ENCODE measurements at regions not wholly inside any gene's neighbourhood (a gene's known extent, or its start where the extent isn't known, plus 50 kb on each side); places are given as distances from the start of the nearest gene placed in this dataset.
A peak's percentile ranks its signal among the peaks of the same experiment; 100 is the strongest.

GRCh38 chr10:114876169-114876568 is 54.6 kb downstream of the FHIP2A start:
- Histone ChIP-seq H3K4me3 (ENCODE audit: low read depth in 2 of 2, low read length in 2 of 2) (no peak overlapping the region), H3K9me3 (ENCODE audit: control insufficient read depth, insufficient read depth, low read depth, low read length) (no peaks in the 10 kb centered on the region), H3K36me3 (ENCODE audit: control insufficient read depth, insufficient read depth, low read length) (no peaks in the 10 kb centered on the region), H3K27me3 (ENCODE audit: control insufficient read depth, insufficient read depth, low read length) (no peaks in the 10 kb centered on the region), H3K27ac (ENCODE audit: low read length) (no peak overlapping the region), H3K4me1 (ENCODE audit: control insufficient read depth, insufficient read depth, low read length) (peaks cover 8% of the 10 kb centered on the region)
- ATAC-seq (peak; percentile 62), DNase-seq (ENCODE audit: low read depth, low spot score) (no peak)
- ChIA-PET CTCF (interaction anchor here (0.6 to 4.2 kb wide), 4 partner anchors 62 to 254 kb away, joined by 3 to 26 read pairs (median 4); partner anchors contain the start of gene TRUB1), POLR2A (no interaction called here)
- in situ Hi-C loops (cut with HindIII; ENCODE audit: low pct_unique_long_range_greater_than_20kb, low sequenced_read_pairs) (no loop called here), intact Hi-C loops (cut with micrococcal nuclease; ENCODE audit: unreplicated experiment) (no loop called here)
- TF ChIP-seq SIN3A (IDR thresholded peaks at IDR 0.05; ENCODE audit: borderline replicate concordance, insufficient read depth, low read depth, low read length): no peak
- no peak for TF ChIP-seq POLR2AphosphoS5 (IDR thresholded peaks at IDR 0.05; ENCODE audit: low read depth, low read length)
- TF ChIP-seq CTCF (IDR thresholded peaks at IDR 0.05): no peak
- no peak for TF ChIP-seq TCF7L2 (IDR thresholded peaks at IDR 0.05; ENCODE audit: low read depth, low read length)
- TF ChIP-seq REST (IDR thresholded peaks at IDR 0.05; ENCODE audit: insufficient read depth in 1 of 2, low read depth in 2 of 2, low read length in 1 of 2): no peak
- BruUV-seq (replicated peaks): no TSS peak

GRCh38 chr10:114876602-114877300 is 55.2 kb downstream of the FHIP2A start:
- Histone ChIP-seq H3K4me3 (ENCODE audit: low read depth in 2 of 2, low read length in 2 of 2) (no peak overlapping the region), H3K9me3 (ENCODE audit: control insufficient read depth, insufficient read depth, low read depth, low read length) (no peaks in the 10 kb centered on the region), H3K27ac (ENCODE audit: low read length) (no peak overlapping the region), H3K36me3 (ENCODE audit: control insufficient read depth, insufficient read depth, low read length) (no peaks in the 10 kb centered on the region), H3K4me1 (ENCODE audit: control insufficient read depth, insufficient read depth, low read length) (peaks cover 8% of the 10 kb centered on the region), H3K27me3 (ENCODE audit: control insufficient read depth, insufficient read depth, low read length) (no peaks in the 10 kb centered on the region)
- no TSS peak for BruUV-seq (replicated peaks)
- CTCF ChIA-PET: interaction anchor here (0.6 to 4.2 kb wide), 4 partner anchors 61 to 253 kb away, joined by 3 to 26 read pairs (median 4); partner anchors contain the start of gene TRUB1
- peak; percentile 88 for ATAC-seq
- TF ChIP-seq REST (IDR thresholded peaks at IDR 0.05; ENCODE audit: insufficient read depth in 1 of 2, low read depth in 2 of 2, low read length in 1 of 2) (no peak), SIN3A (IDR thresholded peaks at IDR 0.05; ENCODE audit: borderline replicate concordance, insufficient read depth, low read depth, low read length) (no peak), TCF7L2 (IDR thresholded peaks at IDR 0.05; ENCODE audit: low read depth, low read length) (no peak), POLR2AphosphoS5 (IDR thresholded peaks at IDR 0.05; ENCODE audit: low read depth, low read length) (no peak), CTCF (IDR thresholded peaks at IDR 0.05) (peak; percentile 96)
- POLR2A ChIA-PET: no interaction called here
- no peak for DNase-seq (ENCODE audit: low read depth, low spot score)
- intact Hi-C loops (cut with micrococcal nuclease; ENCODE audit: unreplicated experiment): loop anchor here (1.0 kb wide), 1 partner anchor 253 kb away; no protein-coding TSS in a partner anchor
- in situ Hi-C loops (cut with HindIII; ENCODE audit: low pct_unique_long_range_greater_than_20kb, low sequenced_read_pairs): no loop called here

All from Panc1 (cell line).